Breast epithelium (tissue), 4 donors: ENCODE measurements at regions not wholly inside any gene's neighbourhood (a gene's known extent, or its start where the extent isn't known, plus 50 kb on each side); places are given as distances from the start of the nearest gene placed in this dataset.
"Not testable (repeated sequence)": the region's sequence is repeated elsewhere in the genome, so short reads cannot be mapped to it uniquely, and the experiment has no call there.

Experiments
- DNase-seq, 2 donors: peaks; one replicate each; pipeline ENCODE4 v3.0.0-alpha.2; 2019; ENCODE audit warnings: low spot score in 2 of 2
- H3K27ac ChIP-seq, 2 donors: fragments of 200-600 bp; sonication (generic) in 1 of 2; one replicate each; pipeline ENCODE4 v1.5.1; 2016 to 2019; ENCODE audit warnings: mild to moderate bottlenecking in 1 of 2
- H3K27me3 ChIP-seq, 2 donors: fragments of 200-600 bp; sonication (generic) in 1 of 2; one replicate each; pipeline versions ENCODE4 v1.5.1 to v1.6.0; 2017 to 2019; ENCODE audit warnings: control low read depth in 1 of 2, mild to moderate bottlenecking in 1 of 2
- H3K36me3 ChIP-seq: fragments of 200-600 bp; one replicate; pipeline ENCODE4 v1.5.1; 2019
- H3K4me1 ChIP-seq, 2 donors: fragments of 200-600 bp; sonication (generic); one replicate each; pipeline ENCODE4 v1.5.1; 2016 to 2019; ENCODE audit warnings: control low read depth in 1 of 2
- H3K4me3 ChIP-seq, 3 donors: fragments of 200-600 bp; sonication (generic); 1 replicate in 2 of 3; 2 replicates in 1 of 3; pipeline ENCODE4 v1.5.1; 2016 to 2019; ENCODE audit warnings: mild to moderate bottlenecking in 3 of 3, moderate library complexity in 2 of 3
- H3K9me3 ChIP-seq, 2 donors: fragments of 200-600 bp; sonication (generic) in 1 of 2; one replicate each; pipeline ENCODE4 v1.5.1; 2016 to 2019; ENCODE audit warnings: control low read depth in 1 of 2
- POLR2A ChIP-seq: fragments of 450-650 bp; IDR thresholded peaks from one replicate; pipeline ENCODE4 v1.6.1; 2016; ENCODE audit warnings: antibody characterized with exemption, mild to moderate bottlenecking, moderate library complexity
- POLR2AphosphoS5 ChIP-seq, 3 donors: sonication (generic); formaldehyde crosslinking; IDR thresholded peaks; one replicate each; pipeline ENCODE4 v1.6.1; 2017; ENCODE audit warnings: antibody characterized with exemption in 3 of 3
- intact Hi-C: fragments of 100-400 bp; cut with DNase I; formaldehyde crosslinking; loops from one replicate; pipeline ENCODE4 v1.15.1; 2023; ENCODE audit warnings: low total_unique reads
- TF ChIP-seq, protein P1 (sequence below), 3 donors: fragments of 450-650 bp; IDR thresholded peaks; one replicate each; pipeline ENCODE4 v1.5.1; 2016 to 2017; ENCODE audit warnings: antibody characterized with exemption in 3 of 3, mild to moderate bottlenecking in 3 of 3, moderate library complexity in 3 of 3

DNA sequence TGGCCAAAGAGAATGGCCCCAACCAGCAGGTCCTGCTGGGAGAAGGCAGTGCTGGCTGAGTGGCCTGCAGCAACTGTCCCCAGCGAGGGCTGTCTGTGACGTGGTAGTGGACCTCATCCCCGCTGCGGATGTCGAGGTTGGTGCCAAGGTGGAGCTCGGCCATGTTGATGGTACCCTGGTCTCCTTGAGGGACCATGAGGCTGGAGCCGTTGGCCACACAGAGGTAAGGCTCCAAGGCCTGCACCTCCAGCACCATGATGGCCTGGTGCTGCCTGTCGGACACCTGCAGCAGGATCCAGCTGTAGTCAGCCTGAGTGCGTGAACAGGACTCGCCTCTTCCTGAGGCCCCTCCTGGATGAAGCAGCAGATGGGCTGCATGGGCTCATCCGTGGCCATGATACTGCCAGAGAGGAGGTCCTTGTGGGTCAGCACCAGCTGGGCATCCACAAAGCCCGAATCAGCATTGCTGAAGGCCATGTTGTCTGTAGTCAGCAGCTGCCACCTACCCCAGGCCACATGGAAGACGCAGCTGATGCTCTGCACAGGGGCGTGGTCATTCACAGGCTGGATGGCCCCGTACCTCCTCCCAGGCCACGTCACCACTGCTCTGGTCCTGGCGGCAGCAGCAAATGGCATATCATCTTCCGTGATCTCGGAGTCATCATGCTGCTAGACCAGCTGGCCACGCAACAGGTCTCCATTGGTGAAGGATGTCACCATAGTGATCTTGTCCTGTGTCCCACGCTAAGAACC lies 167.5 kb downstream of the GOLGA6L4 start:
- H3K27me3 ChIP-seq = no peaks in the 10 kb centered on the region
- H3K4me1 ChIP-seq = no peaks in the 10 kb centered on the region
- H3K36me3 ChIP-seq = no peaks in the 10 kb centered on the region
- DNase-seq = peak in 1 of 2 donors; percentile 8
- H3K27ac ChIP-seq = no peak overlapping the region
- H3K4me3 ChIP-seq = no peak overlapping the region
- no peak for TF ChIP-seq POLR2AphosphoS5 (IDR thresholded peaks at IDR 0.05)
- TF ChIP-seq, protein P1, sequence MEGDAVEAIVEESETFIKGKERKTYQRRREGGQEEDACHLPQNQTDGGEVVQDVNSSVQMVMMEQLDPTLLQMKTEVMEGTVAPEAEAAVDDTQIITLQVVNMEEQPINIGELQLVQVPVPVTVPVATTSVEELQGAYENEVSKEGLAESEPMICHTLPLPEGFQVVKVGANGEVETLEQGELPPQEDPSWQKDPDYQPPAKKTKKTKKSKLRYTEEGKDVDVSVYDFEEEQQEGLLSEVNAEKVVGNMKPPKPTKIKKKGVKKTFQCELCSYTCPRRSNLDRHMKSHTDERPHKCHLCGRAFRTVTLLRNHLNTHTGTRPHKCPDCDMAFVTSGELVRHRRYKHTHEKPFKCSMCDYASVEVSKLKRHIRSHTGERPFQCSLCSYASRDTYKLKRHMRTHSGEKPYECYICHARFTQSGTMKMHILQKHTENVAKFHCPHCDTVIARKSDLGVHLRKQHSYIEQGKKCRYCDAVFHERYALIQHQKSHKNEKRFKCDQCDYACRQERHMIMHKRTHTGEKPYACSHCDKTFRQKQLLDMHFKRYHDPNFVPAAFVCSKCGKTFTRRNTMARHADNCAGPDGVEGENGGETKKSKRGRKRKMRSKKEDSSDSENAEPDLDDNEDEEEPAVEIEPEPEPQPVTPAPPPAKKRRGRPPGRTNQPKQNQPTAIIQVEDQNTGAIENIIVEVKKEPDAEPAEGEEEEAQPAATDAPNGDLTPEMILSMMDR (IDR thresholded peaks at IDR 0.05) = no peak
- TF ChIP-seq POLR2A = no peak
- H3K9me3 ChIP-seq = no peaks in the 10 kb centered on the region
- intact Hi-C loops = no loop called here

DNA sequence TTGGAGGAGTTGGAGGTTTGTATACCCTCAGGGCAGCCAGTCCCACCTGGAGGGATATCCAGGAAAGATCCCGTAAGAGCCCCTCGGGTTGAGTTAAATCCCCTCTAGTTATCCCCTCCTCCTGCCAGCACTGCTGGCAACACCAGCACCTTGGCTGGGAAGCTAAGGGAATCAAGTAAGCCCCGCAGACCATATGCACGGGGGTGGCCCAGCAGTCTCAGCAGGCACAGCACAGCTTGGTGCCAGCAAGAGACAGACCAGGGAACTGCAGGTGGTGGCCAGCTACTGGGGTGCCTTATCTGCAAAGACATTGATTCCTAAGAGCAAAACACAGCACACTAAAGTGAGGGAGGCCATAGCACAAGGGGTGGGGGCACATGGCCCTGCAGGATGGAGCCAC lies 173.8 kb downstream of the GOLGA6L4 start:
- H3K9me3 ChIP-seq, DNase-seq, intact Hi-C loops, H3K27ac ChIP-seq, H3K27me3 ChIP-seq, H3K4me3 ChIP-seq, H3K36me3 ChIP-seq, H3K4me1 ChIP-seq: not testable (repeated sequence)

DNA sequence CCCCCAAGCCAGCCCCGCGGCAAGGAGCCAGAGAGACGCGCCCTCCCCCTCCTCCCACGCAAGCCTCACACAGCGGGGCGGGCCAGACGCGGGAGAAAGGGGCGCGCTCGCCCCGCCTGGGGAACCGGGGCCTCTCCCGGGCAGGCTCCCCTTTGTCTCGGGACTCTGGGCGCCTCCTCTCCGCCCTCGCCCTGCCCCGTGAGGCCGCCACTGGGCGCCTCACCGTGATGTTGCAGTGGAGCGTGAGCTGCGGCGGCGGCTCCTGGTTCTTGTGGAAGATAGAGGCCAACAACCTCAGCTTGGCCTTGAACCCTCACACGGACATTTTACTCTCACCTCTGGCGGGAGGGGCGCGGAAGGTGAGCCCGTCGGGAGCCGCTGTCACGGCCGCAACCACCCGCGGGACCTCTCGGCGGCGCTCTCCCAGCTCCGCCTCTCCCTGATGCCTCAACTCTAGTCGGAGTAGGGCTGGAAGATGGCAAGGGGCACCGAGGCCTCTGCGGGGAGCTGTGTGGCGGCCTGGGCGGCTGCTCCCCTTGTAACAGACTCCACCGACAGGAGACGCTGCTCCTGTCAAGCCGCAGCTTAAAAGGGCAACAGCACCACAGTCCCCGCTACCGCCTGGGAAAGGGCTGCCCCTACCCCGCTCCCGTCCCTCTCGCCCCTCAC lies 179.2 kb upstream of the ZSCAN2 start:
- H3K4me1 ChIP-seq, H3K36me3 ChIP-seq, intact Hi-C loops, H3K27me3 ChIP-seq, H3K9me3 ChIP-seq: not testable (repeated sequence)
- Histone ChIP-seq H3K27ac (peak overlapping the region; percentile 76 to 81), H3K4me3 (peak overlapping the region; percentile 29 to 65 (median 52))
- DNase-seq = peak in 1 of 2 donors; percentile 14

DNA sequence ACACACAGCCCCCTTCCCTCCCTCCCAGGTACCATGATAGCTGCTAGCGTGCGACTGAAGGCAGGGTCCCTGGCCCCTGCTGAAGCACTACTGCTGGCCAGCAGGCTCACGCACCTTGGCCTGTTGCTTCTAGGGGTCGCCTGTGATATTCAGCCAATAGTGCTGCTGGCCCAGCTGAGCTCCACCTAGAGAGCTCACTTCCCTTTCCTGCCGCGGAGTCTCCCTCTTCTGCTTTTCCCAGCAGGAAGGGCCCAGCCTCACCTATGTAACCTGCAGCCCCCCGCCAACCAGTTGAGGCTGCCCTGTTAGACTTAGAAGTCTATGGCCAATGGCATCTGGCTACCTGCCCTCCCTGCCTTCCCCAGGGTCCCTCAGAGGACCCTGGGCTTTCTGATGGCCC lies 175.5 kb upstream of the ZSCAN2 start:
- H3K27me3 ChIP-seq, H3K4me1 ChIP-seq, H3K4me3 ChIP-seq, H3K36me3 ChIP-seq, H3K9me3 ChIP-seq, H3K27ac ChIP-seq, DNase-seq, intact Hi-C loops: not testable (repeated sequence)

DNA sequence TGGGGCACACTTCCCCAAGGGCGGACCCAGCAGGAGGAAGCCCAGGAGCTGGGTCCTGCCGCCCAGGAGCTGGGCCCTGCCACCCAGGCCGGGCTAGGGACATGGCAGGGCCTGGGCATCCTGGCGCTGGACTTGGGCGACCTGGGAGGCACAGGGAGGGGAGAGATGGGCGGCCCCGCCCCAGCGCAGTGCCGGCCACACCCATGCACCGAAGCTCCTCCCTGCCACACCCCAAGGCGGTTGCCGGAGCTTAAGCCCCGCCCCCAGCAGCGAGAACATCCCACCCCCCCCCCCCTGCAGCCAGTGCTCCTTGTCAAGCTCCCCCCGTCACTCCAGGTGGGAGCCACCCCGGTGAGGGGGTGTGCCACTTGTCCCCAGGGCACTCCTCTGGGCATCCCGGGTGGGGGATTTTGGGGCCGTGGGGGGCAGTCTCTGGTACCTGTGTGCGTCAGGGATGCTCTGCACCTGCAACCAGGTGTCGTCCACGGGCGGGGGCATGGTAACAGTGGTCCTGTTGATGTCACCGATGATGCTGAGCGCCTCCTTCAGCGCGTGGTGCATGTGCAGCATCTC lies 127.4 kb upstream of the ZSCAN2 start:
- H3K4me3 ChIP-seq, H3K27ac ChIP-seq, H3K9me3 ChIP-seq, H3K36me3 ChIP-seq, DNase-seq, intact Hi-C loops, H3K27me3 ChIP-seq, H3K4me1 ChIP-seq: not testable (repeated sequence)

DNA sequence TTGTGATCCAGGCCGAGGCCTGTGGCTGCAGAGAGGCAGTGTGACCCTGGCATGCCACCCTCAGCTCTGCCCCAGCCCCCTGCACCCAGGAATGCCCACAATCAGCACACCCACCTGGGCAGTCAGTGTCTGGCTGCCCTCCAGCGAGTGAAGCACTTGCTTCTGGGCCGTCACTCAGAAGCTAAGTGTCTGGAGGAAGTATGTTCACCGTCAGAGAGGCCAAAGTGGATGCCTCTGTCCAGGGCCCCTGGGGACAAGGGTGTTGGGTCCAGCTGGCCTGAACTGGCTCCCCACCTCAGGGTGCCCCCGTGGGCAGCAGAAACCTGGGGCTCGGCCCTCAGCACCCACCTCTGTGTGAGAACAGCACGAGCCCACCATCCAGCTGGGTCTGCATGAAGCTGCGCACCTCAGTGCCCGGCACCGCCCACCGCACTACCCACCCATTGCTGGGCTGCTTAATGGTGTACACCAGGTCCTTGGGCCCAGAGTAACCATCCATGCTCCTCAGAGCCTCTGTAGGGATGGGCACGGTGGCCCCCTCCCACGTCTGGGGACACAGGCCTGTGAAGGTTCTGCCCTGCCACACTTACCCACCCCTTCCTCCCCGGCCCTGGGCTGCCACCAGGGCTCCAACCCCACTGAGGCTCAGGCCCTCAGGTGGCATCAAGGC lies 124.3 kb upstream of the ZSCAN2 start:
- H3K27ac ChIP-seq, H3K27me3 ChIP-seq, DNase-seq, H3K36me3 ChIP-seq, H3K4me1 ChIP-seq, intact Hi-C loops, H3K9me3 ChIP-seq, H3K4me3 ChIP-seq: not testable (repeated sequence)

DNA sequence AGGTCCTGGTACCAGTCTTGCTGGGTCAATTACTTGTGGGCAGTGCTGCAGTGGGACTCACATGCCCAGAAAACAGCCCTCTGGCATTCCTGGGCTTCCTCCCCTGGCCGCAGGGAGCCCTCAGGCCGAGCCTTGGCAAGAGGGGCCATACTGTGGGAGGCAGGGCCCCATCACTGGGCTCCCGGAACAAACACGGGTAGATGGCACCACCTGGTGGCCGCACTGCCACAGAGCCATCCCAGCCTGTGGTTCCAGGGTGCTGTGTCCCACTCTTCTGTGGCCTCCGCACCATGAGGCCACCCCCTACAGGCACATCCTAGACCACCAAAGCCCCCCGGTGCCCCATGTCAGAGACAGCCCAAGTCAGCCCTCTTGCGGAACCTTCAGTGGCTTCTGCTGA lies 123.3 kb upstream of the ZSCAN2 start:
- H3K4me1 ChIP-seq, H3K9me3 ChIP-seq, H3K27me3 ChIP-seq, DNase-seq, H3K36me3 ChIP-seq, H3K4me3 ChIP-seq, H3K27ac ChIP-seq, intact Hi-C loops: not testable (repeated sequence)

DNA sequence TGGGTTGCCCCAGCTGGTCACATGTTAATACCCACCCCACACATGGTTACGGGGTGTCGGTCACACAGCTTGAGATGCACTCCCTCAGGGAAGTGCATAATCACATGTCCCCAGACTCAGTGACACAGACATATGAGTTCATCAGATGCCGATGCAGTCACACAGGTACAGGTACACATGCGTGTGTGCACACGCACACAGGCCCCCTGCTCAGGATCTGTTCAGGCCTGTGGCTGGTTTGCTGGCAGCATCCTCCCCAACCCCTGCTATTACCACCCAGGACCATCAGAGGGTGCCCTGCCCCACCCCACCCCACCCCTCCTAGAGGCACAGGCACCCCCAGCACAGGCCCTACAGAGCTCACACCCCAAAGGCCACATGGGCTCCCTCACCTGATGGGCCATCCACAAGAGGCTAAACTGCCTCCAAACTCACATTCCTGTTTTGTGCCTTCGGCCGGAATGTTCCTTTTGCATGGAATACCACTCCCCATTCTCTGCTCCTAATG lies 120.6 kb upstream of the ZSCAN2 start:
- H3K9me3 ChIP-seq, intact Hi-C loops, H3K4me3 ChIP-seq, DNase-seq, H3K27me3 ChIP-seq, H3K4me1 ChIP-seq, H3K36me3 ChIP-seq, H3K27ac ChIP-seq: not testable (repeated sequence)

DNA sequence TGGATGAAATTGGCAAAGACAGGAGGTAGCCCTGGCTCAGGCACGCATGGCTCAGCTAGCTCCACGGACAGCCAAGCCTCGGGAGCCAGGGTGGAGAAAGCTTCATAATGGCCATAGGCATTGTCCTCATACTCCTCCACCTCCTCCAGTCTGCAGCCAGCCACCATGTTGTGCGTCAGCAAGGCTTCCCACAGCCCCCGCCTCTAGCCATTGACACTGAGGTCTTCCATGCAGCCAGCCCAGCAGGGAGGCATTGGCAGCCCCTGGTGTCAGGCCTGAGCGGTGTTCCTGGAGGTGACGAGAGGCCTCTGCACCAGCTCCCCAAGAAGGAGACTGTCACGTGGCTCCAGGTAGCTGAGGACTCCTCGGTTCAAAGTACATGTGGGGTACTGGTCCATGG lies 117.0 kb upstream of the ZSCAN2 start:
- H3K4me1 ChIP-seq, H3K27ac ChIP-seq, intact Hi-C loops, H3K27me3 ChIP-seq, H3K36me3 ChIP-seq, H3K9me3 ChIP-seq, DNase-seq, H3K4me3 ChIP-seq: not testable (repeated sequence)
